ENCODE measurements at regions not wholly inside any gene's neighbourhood (a gene's known extent, or its start where the extent isn't known, plus 50 kb on each side); places are given as distances from the start of the nearest gene placed in this dataset.

DNA sequence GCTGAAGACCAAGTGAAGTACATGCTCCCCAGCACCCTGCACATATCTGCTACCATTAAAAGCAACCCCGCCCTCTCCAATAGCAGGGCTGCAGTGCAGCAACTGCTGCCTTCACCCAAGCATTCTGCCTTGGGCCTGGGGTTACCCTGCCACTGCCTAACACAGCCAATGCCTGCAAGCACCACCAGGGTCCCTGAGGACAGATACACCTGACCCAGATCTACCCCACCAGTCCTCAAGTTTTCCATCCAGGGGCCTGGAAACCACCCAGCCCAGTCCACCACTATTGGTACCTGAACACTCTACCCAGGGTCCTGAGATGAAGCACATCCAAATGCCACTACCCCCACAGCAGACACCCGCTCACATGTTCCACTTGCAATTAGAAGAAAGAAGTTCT lies 181.1 kb upstream of the RBBP8 start (continued):
- TF ChIP-seq ZNF687 (IDR thresholded peaks at IDR 0.05) = no peak
- TF ChIP-seq NFIC (IDR thresholded peaks at IDR 0.05; ENCODE audit: low read depth, low read length) = no peak
- TF ChIP-seq CBX3 (IDR thresholded peaks at IDR 0.05; ENCODE audit: borderline replicate concordance, low read depth) = no peak
- no peak for TF ChIP-seq CBFB (IDR thresholded peaks at IDR 0.05; ENCODE audit: low read depth)
- no peak for TF ChIP-seq USF2 (IDR thresholded peaks at IDR 0.05; ENCODE audit: borderline replicate concordance, low read depth, low read length)

DNA sequence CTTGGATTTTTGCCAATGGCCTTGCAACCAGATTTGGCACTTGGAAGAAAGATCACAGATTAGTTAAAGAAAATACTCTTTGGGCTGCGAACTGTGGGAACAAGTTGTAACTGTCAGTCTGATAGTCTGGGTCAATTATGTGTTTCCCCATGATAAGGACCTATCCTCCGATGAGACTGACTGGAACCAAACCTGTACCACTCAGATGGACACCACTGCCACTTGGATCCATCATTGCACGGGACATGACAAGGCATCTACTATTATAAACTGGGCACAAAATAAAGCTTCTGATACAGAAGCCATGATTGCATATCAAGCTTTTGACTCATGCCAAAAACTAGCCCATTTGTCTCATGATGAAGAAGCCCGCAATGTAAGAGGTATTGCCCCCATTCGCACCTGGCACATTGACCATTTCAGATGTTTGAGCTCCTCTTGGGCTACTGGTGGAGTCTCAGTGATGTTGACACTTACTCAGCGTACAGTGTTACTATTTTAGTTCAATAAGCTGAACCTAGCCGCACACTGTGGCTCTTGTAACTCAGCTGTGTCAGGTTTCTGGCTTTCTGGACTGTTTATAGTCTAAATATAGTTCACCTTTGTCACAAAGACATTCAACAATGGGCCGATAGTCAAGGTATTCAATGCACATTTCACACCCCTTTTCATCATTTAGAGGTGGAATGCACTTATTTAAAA lies 179.8 kb upstream of the RBBP8 start:
- ChIA-PET CTCF (interaction anchor here (0.7 to 1.2 kb wide), 3 partner anchors 11 to 45 kb away, joined by 3 to 4 read pairs (median 4); no protein-coding TSS in a partner anchor), RAD21 (ENCODE audit: unreplicated experiment) (interaction anchor here (0.7 kb wide), 1 partner anchor 60 kb away, joined by 3 read pairs; no protein-coding TSS in a partner anchor), SMC1A (ENCODE audit: uncharacterized antibody, unreplicated experiment) (interaction anchor here (0.7 to 1.1 kb wide), 2 partner anchors 10 to 49 kb away, joined by 3 to 6 read pairs; no protein-coding TSS in a partner anchor), POLR2A (no interaction called here)
- H2AFZ ChIP-seq (ENCODE audit: control insufficient read depth, low read depth, low read length) = no peak overlapping the region
- H4K20me1 ChIP-seq (ENCODE audit: control insufficient read depth, insufficient read depth) = no peaks in the 10 kb centered on the region
- WGBS (ENCODE audit: insufficient coverage, insufficient replicate concordance, low lambda C conversion rate, missing lambda C conversion rate) = 21% methylated on average over 8 of the region's 8 CpGs
- intact Hi-C loops (cut with micrococcal nuclease; ENCODE audit: unreplicated experiment) (no loop called here), in situ Hi-C loops (cut with MboI) (no loop called here)
- no peaks in the 10 kb centered on the region for H3K4me1 ChIP-seq (ENCODE audit: control insufficient read depth, insufficient read depth, low read length)
- H3K9me3 ChIP-seq (replicated peaks; ENCODE audit: control insufficient read depth, insufficient read depth, low read length) = no peaks in the 10 kb centered on the region
- H3K4me3 ChIP-seq = no peak overlapping the region
- H3K79me2 ChIP-seq (ENCODE audit: control insufficient read depth, insufficient read depth, low read length) = no peaks in the 10 kb centered on the region
- H3K4me2 ChIP-seq (ENCODE audit: control insufficient read depth, insufficient read depth) = no peak overlapping the region
- no TSS peak for BruUV-seq (replicated peaks)
- H3K27me3 ChIP-seq (replicated peaks in 1 of 2; ENCODE audit: control insufficient read depth in 2 of 2, insufficient read depth in 2 of 2, low read length in 1 of 2) = no peaks in the 10 kb centered on the region; a peak in 1 of 4 replicates
- H3K36me3 ChIP-seq (ENCODE audit: control insufficient read depth in 2 of 2, insufficient read depth in 2 of 2, low read length in 1 of 2) = no peaks in the 10 kb centered on the region
- H3K27ac ChIP-seq (ENCODE audit: control insufficient read depth, insufficient read depth) = no peak overlapping the region
- FAIRE-seq (no peak), ATAC-seq (no peak), DNase-seq (ENCODE audit: low read depth, low spot score) (no peak)
- H3K9ac ChIP-seq (ENCODE audit: control insufficient read depth, insufficient read depth, low read length) = no peak overlapping the region
- no peak for TF ChIP-seq RELA (IDR thresholded peaks at IDR 0.05; ENCODE audit: borderline replicate concordance, partially characterized antibody)
- TF ChIP-seq TAF1 (IDR thresholded peaks at IDR 0.05; ENCODE audit: borderline replicate concordance, low read depth, low read length) = no peak
- TF ChIP-seq E2F4 (IDR thresholded peaks at IDR 0.05; ENCODE audit: low read depth, low read length) = no peak
- no peak for TF ChIP-seq CEBPB (IDR thresholded peaks at IDR 0.05; ENCODE audit: borderline replicate concordance in 1 of 2, low read depth in 2 of 2, low read length in 2 of 2)
- TF ChIP-seq, protein P1, sequence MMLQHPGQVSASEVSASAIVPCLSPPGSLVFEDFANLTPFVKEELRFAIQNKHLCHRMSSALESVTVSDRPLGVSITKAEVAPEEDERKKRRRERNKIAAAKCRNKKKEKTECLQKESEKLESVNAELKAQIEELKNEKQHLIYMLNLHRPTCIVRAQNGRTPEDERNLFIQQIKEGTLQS (IDR thresholded peaks at IDR 0.05; ENCODE audit: borderline replicate concordance, extremely low read depth, low read depth, low read length) = no peak
- TF ChIP-seq NFYB (IDR thresholded peaks at IDR 0.05; ENCODE audit: insufficient read depth, low read depth, low read length) = no peak
- no peak for TF ChIP-seq WRNIP1 (IDR thresholded peaks at IDR 0.05; ENCODE audit: borderline replicate concordance, low read depth, low read length)
- no peak for TF ChIP-seq ZNF24 (IDR thresholded peaks at IDR 0.05)
- no peak for TF ChIP-seq STAT1 (conservative IDR thresholded peaks at IDR 0.05)
- TF ChIP-seq SUPT20H (IDR thresholded peaks at IDR 0.05; ENCODE audit: borderline replicate concordance, control insufficient read depth, low read depth, low read length) = no peak
- TF ChIP-seq RBBP5 (conservative IDR thresholded peaks at IDR 0.05) = no peak

Measured in GM12878 (cell line).